HEK293T (cell line): ENCODE measurements at regions not wholly inside any gene's neighbourhood (a gene's known extent, or its start where the extent isn't known, plus 50 kb on each side); places are given as distances from the start of the nearest gene placed in this dataset.

Experiments
- ARNT ChIP-seq: fragments of 450-650 bp; IDR thresholded peaks from 2 replicates; pipeline ENCODE4 v1.6.1; 2017; ENCODE audit warnings: mild to moderate bottlenecking
- BHLHE40 ChIP-seq: fragments of 450-650 bp; IDR thresholded peaks from 2 replicates; pipeline ENCODE4 v1.6.1; 2016; ENCODE audit warnings: mild to moderate bottlenecking, moderate library complexity, borderline replicate concordance
- ELF4 ChIP-seq: fragments of 450-650 bp; IDR thresholded peaks from 2 replicates; pipeline ENCODE4 v1.6.1; 2017; ENCODE audit warnings: antibody characterized with exemption
- FOXA1 ChIP-seq: fragments of 450-650 bp; IDR thresholded peaks from 2 replicates; pipeline ENCODE4 v1.6.1; 2016; ENCODE audit warnings: mild to moderate bottlenecking
- FOXK2 ChIP-seq: fragments of 450-650 bp; IDR thresholded peaks from 2 replicates; pipeline ENCODE4 v1.6.1; 2016; ENCODE audit warnings: mild to moderate bottlenecking
- FOXM1 ChIP-seq: fragments of 450-650 bp; IDR thresholded peaks from 2 replicates; pipeline ENCODE4 v1.6.1; 2017; ENCODE audit warnings: mild to moderate bottlenecking, borderline replicate concordance
- L3MBTL2 ChIP-seq: fragments of 450-650 bp; conservative IDR thresholded peaks from 2 replicates; pipeline ENCODE4 v1.6.1; 2016; ENCODE audit warnings: mild to moderate bottlenecking
- NFRKB ChIP-seq: fragments of 450-650 bp; IDR thresholded peaks from 2 replicates; pipeline ENCODE4 v1.6.1; 2016; ENCODE audit warnings: mild to moderate bottlenecking, moderate library complexity
- SUZ12 ChIP-seq: fragments of 450-650 bp; IDR thresholded peaks from 2 replicates; pipeline ENCODE4 v1.6.1; 2016; ENCODE audit warnings: mild to moderate bottlenecking
- TARDBP ChIP-seq: fragments of 450-650 bp; IDR thresholded peaks from 2 replicates; pipeline ENCODE4 v1.6.1; 2016
- ZNF384 ChIP-seq: fragments of 450-650 bp; IDR thresholded peaks from 2 replicates; pipeline ENCODE4 v1.6.1; 2016
- TF ChIP-seq, protein P1 (sequence below): fragments of 450-650 bp; IDR thresholded peaks from 2 replicates; pipeline ENCODE4 v1.6.1; 2016

DNA sequence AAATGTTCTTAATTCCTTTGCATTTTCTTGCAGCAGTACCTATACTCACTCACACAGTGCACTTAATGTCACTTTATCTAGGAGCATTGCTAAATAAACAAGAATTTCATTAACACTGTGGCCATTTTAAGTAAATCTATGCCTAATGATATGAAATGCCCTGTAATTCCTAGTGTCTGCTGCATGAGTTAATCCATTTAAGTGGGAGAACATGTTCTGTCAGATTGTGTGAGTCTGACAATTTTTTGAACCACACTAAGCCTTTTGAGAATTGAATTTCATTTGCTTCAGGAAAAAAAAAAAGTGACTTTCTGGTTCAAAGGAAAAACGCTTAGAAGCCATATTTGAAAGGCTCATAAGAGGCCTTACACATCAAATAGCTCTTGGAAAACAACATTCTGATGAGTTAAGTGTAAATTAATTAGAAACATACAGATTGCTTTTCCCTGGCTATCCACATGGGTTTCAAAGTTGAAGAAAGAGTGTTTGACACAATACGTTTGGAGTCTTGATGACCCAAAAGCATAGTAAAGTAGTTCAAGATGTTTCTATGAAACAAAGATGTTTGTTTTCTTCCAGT, 446.7 kb upstream of the GRAMD2B start:
- TF ChIP-seq BHLHE40 (no peak), FOXA1 (no peak), NFRKB (no peak), ZNF384 (no peak), ELF4 (no peak), FOXK2 (no peak), FOXM1 (no peak), L3MBTL2 (no peak), SUZ12 (no peak), TARDBP (no peak), ARNT (no peak)
- TF ChIP-seq, protein P1, sequence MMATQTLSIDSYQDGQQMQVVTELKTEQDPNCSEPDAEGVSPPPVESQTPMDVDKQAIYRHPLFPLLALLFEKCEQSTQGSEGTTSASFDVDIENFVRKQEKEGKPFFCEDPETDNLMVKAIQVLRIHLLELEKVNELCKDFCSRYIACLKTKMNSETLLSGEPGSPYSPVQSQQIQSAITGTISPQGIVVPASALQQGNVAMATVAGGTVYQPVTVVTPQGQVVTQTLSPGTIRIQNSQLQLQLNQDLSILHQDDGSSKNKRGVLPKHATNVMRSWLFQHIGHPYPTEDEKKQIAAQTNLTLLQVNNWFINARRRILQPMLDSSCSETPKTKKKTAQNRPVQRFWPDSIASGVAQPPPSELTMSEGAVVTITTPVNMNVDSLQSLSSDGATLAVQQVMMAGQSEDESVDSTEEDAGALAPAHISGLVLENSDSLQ, result no peak
